ENCODE measurements at regions not wholly inside any gene's neighbourhood (a gene's known extent, or its start where the extent isn't known, plus 50 kb on each side); places are given as distances from the start of the nearest gene placed in this dataset.

- no peak for TF ChIP-seq TCF7L2 (IDR thresholded peaks at IDR 0.05; ENCODE audit: low read depth, low read length)
- TF ChIP-seq REST (IDR thresholded peaks at IDR 0.05; ENCODE audit: insufficient read depth in 1 of 2, low read depth in 2 of 2, low read length in 1 of 2), result no peak
- TF ChIP-seq SIN3A (IDR thresholded peaks at IDR 0.05; ENCODE audit: borderline replicate concordance, insufficient read depth, low read depth, low read length), result no peak
- no peak for TF ChIP-seq POLR2AphosphoS5 (IDR thresholded peaks at IDR 0.05; ENCODE audit: low read depth, low read length)
- no peak for TF ChIP-seq CTCF (IDR thresholded peaks at IDR 0.05)
- intact Hi-C loops (cut with micrococcal nuclease; ENCODE audit: unreplicated experiment), result no loop called here
- no TSS peak for BruUV-seq (replicated peaks)
- Histone ChIP-seq H3K36me3 (ENCODE audit: control insufficient read depth, insufficient read depth, low read length) (no peaks in the 10 kb centered on the region), H3K27ac (ENCODE audit: low read length) (no peak overlapping the region), H3K4me3 (ENCODE audit: low read depth in 2 of 2, low read length in 2 of 2) (no peak overlapping the region), H3K27me3 (ENCODE audit: control insufficient read depth, insufficient read depth, low read length) (no peaks in the 10 kb centered on the region), H3K9me3 (ENCODE audit: control insufficient read depth, insufficient read depth, low read depth, low read length) (no peaks in the 10 kb centered on the region), H3K4me1 (ENCODE audit: control insufficient read depth, insufficient read depth, low read length) (no peaks in the 10 kb centered on the region)
- POLR2A ChIA-PET, result no interaction called here
- in situ Hi-C loops (cut with HindIII; ENCODE audit: low pct_unique_long_range_greater_than_20kb, low sequenced_read_pairs), result no loop called here
- no peak for ATAC-seq
- CTCF ChIA-PET, result no interaction called here
- no peak for DNase-seq (ENCODE audit: low read depth, low spot score)
Observed at GRCh38 chr17:53659181-53659580, 163.5 kb upstream of the KIF2B start.

GRCh38 chr17:53655591-53655990 lies 167.1 kb upstream of the KIF2B start:
- ChIA-PET POLR2A (no interaction called here), CTCF (no interaction called here)
- no peak for ATAC-seq
- no peak for TF ChIP-seq CTCF (IDR thresholded peaks at IDR 0.05)
- no peak for TF ChIP-seq TCF7L2 (IDR thresholded peaks at IDR 0.05; ENCODE audit: low read depth, low read length)
- TF ChIP-seq REST (IDR thresholded peaks at IDR 0.05; ENCODE audit: insufficient read depth in 1 of 2, low read depth in 2 of 2, low read length in 1 of 2), result no peak
- TF ChIP-seq SIN3A (IDR thresholded peaks at IDR 0.05; ENCODE audit: borderline replicate concordance, insufficient read depth, low read depth, low read length), result no peak
- no peak for TF ChIP-seq POLR2AphosphoS5 (IDR thresholded peaks at IDR 0.05; ENCODE audit: low read depth, low read length)
- H3K4me3 ChIP-seq (ENCODE audit: low read depth in 2 of 2, low read length in 2 of 2), result no peak overlapping the region
- intact Hi-C loops (cut with micrococcal nuclease; ENCODE audit: unreplicated experiment), result no loop called here
- no peaks in the 10 kb centered on the region for H3K36me3 ChIP-seq (ENCODE audit: control insufficient read depth, insufficient read depth, low read length)
- no peaks in the 10 kb centered on the region for H3K4me1 ChIP-seq (ENCODE audit: control insufficient read depth, insufficient read depth, low read length)
- no peak overlapping the region for H3K27ac ChIP-seq (ENCODE audit: low read length)
- BruUV-seq (replicated peaks), result no TSS peak
- in situ Hi-C loops (cut with HindIII; ENCODE audit: low pct_unique_long_range_greater_than_20kb, low sequenced_read_pairs), result no loop called here
- H3K9me3 ChIP-seq (ENCODE audit: control insufficient read depth, insufficient read depth, low read depth, low read length), result no peaks in the 10 kb centered on the region
- H3K27me3 ChIP-seq (ENCODE audit: control insufficient read depth, insufficient read depth, low read length), result no peaks in the 10 kb centered on the region
- DNase-seq (ENCODE audit: low read depth, low spot score), result no peak

All from Panc1 (cell line).